GM12864 (cell line): ENCODE measurements at regions not wholly inside any gene's neighbourhood (a gene's known extent, or its start where the extent isn't known, plus 50 kb on each side); places are given as distances from the start of the nearest gene placed in this dataset.
"Not testable (repeated sequence)": the region's sequence is repeated elsewhere in the genome, so short reads cannot be mapped to it uniquely, and the experiment has no call there.

ENCODE experiments used
- DNase-seq: peaks from one replicate; pipeline ENCODE4 v3.0.0-alpha.2; 2011; ENCODE audit warnings: low read depth
- H3K4me3 ChIP-seq: 2 replicates; pipeline ENCODE4 v1.5.1; 2011; ENCODE audit warnings: mild to moderate bottlenecking, low read depth, low read length, control low read depth
- CTCF ChIP-seq: IDR thresholded peaks from 2 replicates; pipeline ENCODE4 v1.5.1; 2011; ENCODE audit warnings: low read depth, mild to moderate bottlenecking, moderate library complexity, low read length, control low read depth, inconsistent platforms; ENCODE audit errors: missing control alignments

- no peak for TF ChIP-seq CTCF
- H3K4me3 ChIP-seq = no peak overlapping the region
- DNase-seq = no peak
Observed at GRCh38 chr4:127309369-127310102, 323.2 kb upstream of the INTU start.

GRCh38 chr4:127311371-127311770 lies 321.4 kb upstream of the INTU start:
- no peak overlapping the region for H3K4me3 ChIP-seq
- no peak for DNase-seq
- TF ChIP-seq CTCF = no peak

- H3K4me3 ChIP-seq = no peak overlapping the region
- DNase-seq = no peak
- no peak for TF ChIP-seq CTCF
Observed at GRCh38 chr4:127311924-127312323, 320.8 kb upstream of the INTU start.

GRCh38 chr4:127313767-127314166 lies 319.0 kb upstream of the INTU start:
- TF ChIP-seq CTCF = no peak
- no peak overlapping the region for H3K4me3 ChIP-seq

GRCh38 chr4:127327491-127327890 lies 305.3 kb upstream of the INTU start:
- H3K4me3 ChIP-seq = no peak overlapping the region
- no peak for TF ChIP-seq CTCF
- no peak for DNase-seq

More at GRCh38 chr4:127313767-127314166, 319.0 kb upstream of the INTU start:
- no peak for DNase-seq

- DNase-seq = no peak
- H3K4me3 ChIP-seq = no peak overlapping the region
- TF ChIP-seq CTCF = no peak
Observed at GRCh38 chr4:127335073-127335620, 297.6 kb upstream of the INTU start.

GRCh38 chr4:127335732-127336131 lies 297.0 kb upstream of the INTU start:
- DNase-seq = no peak
- H3K4me3 ChIP-seq = no peak overlapping the region
- no peak for TF ChIP-seq CTCF

GRCh38 chr4:127343123-127343522 lies 289.6 kb upstream of the INTU start:
- not testable (repeated sequence) for DNase-seq, H3K4me3 ChIP-seq
